HG02938 (cell line): ENCODE measurements at regions not wholly inside any gene's neighbourhood (a gene's known extent, or its start where the extent isn't known, plus 50 kb on each side); places are given as distances from the start of the nearest gene placed in this dataset.

ENCODE experiments used
- ATAC-seq: cut with Tn5 transposase; IDR thresholded peaks from one replicate; pipeline ENCODE4 v1.9.1; 2021; ENCODE audit warnings: mild to moderate bottlenecking, moderate library complexity; ENCODE audit not compliant: unreplicated experiment

- ATAC-seq = no peak
Measured at GRCh38 chr5:114018186-114018585, 343.7 kb upstream of the KCNN2 start.

- no peak for ATAC-seq
Measured at GRCh38 chr5:114038756-114039155, 323.1 kb upstream of the KCNN2 start.

GRCh38 chr5:114050087-114050486 is 311.8 kb upstream of the KCNN2 start:
- no peak for ATAC-seq

GRCh38 chr5:114053372-114053771 is 308.5 kb upstream of the KCNN2 start:
- no peak for ATAC-seq

GRCh38 chr5:114054594-114054993 is 307.3 kb upstream of the KCNN2 start:
- ATAC-seq = no peak

- ATAC-seq = no peak
Measured at GRCh38 chr5:114055318-114056184, 306.3 kb upstream of the KCNN2 start.

GRCh38 chr5:114056185-114056538 is 305.7 kb upstream of the KCNN2 start:
- ATAC-seq = no peak

GRCh38 chr5:114060866-114061265 is 301.0 kb upstream of the KCNN2 start:
- ATAC-seq = no peak

- no peak for ATAC-seq
Measured at GRCh38 chr5:114062932-114063867, 298.7 kb upstream of the KCNN2 start.

GRCh38 chr5:114065912-114066311 is 296.0 kb upstream of the KCNN2 start:
- ATAC-seq = no peak

- no peak for ATAC-seq
Measured at GRCh38 chr5:114070093-114070722, 291.7 kb upstream of the KCNN2 start.

- ATAC-seq = no peak
Measured at GRCh38 chr5:114089259-114089658, 272.6 kb upstream of the KCNN2 start.

GRCh38 chr5:114097570-114097969 is 264.3 kb upstream of the KCNN2 start:
- no peak for ATAC-seq

GRCh38 chr5:114099161-114099560 is 262.7 kb upstream of the KCNN2 start:
- no peak for ATAC-seq

- peak; percentile 71 for ATAC-seq
Measured at GRCh38 chr5:114101153-114101552, 260.7 kb upstream of the KCNN2 start.

GRCh38 chr5:114113604-114114003 is 248.3 kb upstream of the KCNN2 start:
- ATAC-seq = no peak

- ATAC-seq = no peak
Measured at GRCh38 chr5:114116981-114117380, 244.9 kb upstream of the KCNN2 start.

- no peak for ATAC-seq
Measured at GRCh38 chr5:114118511-114118910, 243.4 kb upstream of the KCNN2 start.

- no peak for ATAC-seq
Measured at GRCh38 chr5:114120166-114120565, 241.7 kb upstream of the KCNN2 start.

GRCh38 chr5:114122852-114123251 is 239.0 kb upstream of the KCNN2 start:
- ATAC-seq = no peak

- no peak for ATAC-seq
Measured at GRCh38 chr5:114123654-114124053, 238.2 kb upstream of the KCNN2 start.
